ENCODE measurements at regions not wholly inside any gene's neighbourhood (a gene's known extent, or its start where the extent isn't known, plus 50 kb on each side); places are given as distances from the start of the nearest gene placed in this dataset.

- no peak for DNase-seq (ENCODE audit: low read depth)
Observed at GRCh38 chr12:24603371-24603770, 345.5 kb downstream of the BCAT1 start.

GRCh38 chr12:24600996-24601395, 347.9 kb downstream of the BCAT1 start:
- peak; percentile 77 for DNase-seq (ENCODE audit: low read depth)

- DNase-seq (ENCODE audit: low read depth), result no peak
Observed at GRCh38 chr12:24600551-24600950, 348.4 kb downstream of the BCAT1 start.

- DNase-seq (ENCODE audit: low read depth), result no peak
Observed at GRCh38 chr12:24599736-24600135, 349.2 kb downstream of the BCAT1 start.

- no peak for DNase-seq (ENCODE audit: low read depth)
Observed at GRCh38 chr12:24597580-24597979, 351.3 kb downstream of the BCAT1 start.

- DNase-seq (ENCODE audit: low read depth), result no peak
Observed at GRCh38 chr12:24596768-24597388, 352.0 kb downstream of the BCAT1 start.

- DNase-seq (ENCODE audit: low read depth), result no peak
Observed at GRCh38 chr12:24595652-24596235, 353.2 kb downstream of the BCAT1 start.

GRCh38 chr12:24591715-24592440, 357.0 kb downstream of the BCAT1 start:
- DNase-seq (ENCODE audit: low read depth), result no peak

- DNase-seq (ENCODE audit: low read depth), result no peak
Observed at GRCh38 chr12:24591079-24591626, 357.7 kb downstream of the BCAT1 start.

GRCh38 chr12:24586293-24586692, 362.6 kb downstream of the BCAT1 start:
- no peak for DNase-seq (ENCODE audit: low read depth)

- DNase-seq (ENCODE audit: low read depth), result no peak
Observed at GRCh38 chr12:24584032-24584675, 364.7 kb downstream of the BCAT1 start.

GRCh38 chr12:24582954-24583601, 365.8 kb downstream of the BCAT1 start:
- DNase-seq (ENCODE audit: low read depth), result no peak

GRCh38 chr12:24574538-24574937, 374.4 kb downstream of the BCAT1 start:
- DNase-seq (ENCODE audit: low read depth), result no peak

GRCh38 chr12:24573621-24574020, 375.3 kb downstream of the BCAT1 start:
- DNase-seq (ENCODE audit: low read depth), result no peak

- DNase-seq (ENCODE audit: low read depth), result no peak
Observed at GRCh38 chr12:24565300-24565699, 383.6 kb downstream of the BCAT1 start.

GRCh38 chr12:24562771-24563431, 386.0 kb downstream of the BCAT1 start:
- no peak for DNase-seq (ENCODE audit: low read depth)

GRCh38 chr12:24561882-24562770, 386.8 kb downstream of the BCAT1 start:
- DNase-seq (ENCODE audit: low read depth), result no peak

- no peak for DNase-seq (ENCODE audit: low read depth)
Observed at GRCh38 chr12:24561411-24561871, 387.5 kb downstream of the BCAT1 start.

- DNase-seq (ENCODE audit: low read depth), result no peak
Observed at GRCh38 chr12:24560831-24561271, 388.1 kb downstream of the BCAT1 start.

GRCh38 chr12:24560192-24560775, 388.6 kb downstream of the BCAT1 start:
- DNase-seq (ENCODE audit: low read depth), result no peak
